ENCODE measurements at regions not wholly inside any gene's neighbourhood (a gene's known extent, or its start where the extent isn't known, plus 50 kb on each side); places are given as distances from the start of the nearest gene placed in this dataset.

DNA sequence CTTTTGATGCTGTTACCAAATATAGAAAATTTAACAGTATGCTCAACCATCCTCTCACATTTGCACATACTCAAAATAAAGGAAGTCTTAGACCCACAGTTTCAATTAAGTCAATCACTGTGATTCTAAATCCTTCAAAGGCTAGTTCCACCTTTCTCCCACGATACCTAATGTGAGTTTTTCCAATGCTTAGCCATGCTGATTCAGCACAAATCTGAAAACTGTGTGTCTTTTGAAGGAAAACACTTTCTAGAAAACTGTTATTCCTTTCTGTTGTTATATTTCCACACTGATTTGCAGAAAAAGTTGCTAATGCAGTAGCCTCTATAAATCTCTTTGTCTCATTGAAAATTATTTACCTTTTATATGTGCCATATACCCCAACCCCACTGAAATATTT is 645.7 kb downstream of the PRR16 start:
- Mint-ChIP-seq H3K27me3 (ENCODE audit: low read depth) (no peaks in the 10 kb centered on the region), H3K27ac (no peak overlapping the region), H3K4me1 (no peaks in the 10 kb centered on the region), H3K36me3 (ENCODE audit: low read depth) (no peaks in the 10 kb centered on the region), H3K9me3 (peaks cover 3% of the 10 kb centered on the region), H3K4me3 (no peak overlapping the region)
- TF ChIP-seq, protein P1, sequence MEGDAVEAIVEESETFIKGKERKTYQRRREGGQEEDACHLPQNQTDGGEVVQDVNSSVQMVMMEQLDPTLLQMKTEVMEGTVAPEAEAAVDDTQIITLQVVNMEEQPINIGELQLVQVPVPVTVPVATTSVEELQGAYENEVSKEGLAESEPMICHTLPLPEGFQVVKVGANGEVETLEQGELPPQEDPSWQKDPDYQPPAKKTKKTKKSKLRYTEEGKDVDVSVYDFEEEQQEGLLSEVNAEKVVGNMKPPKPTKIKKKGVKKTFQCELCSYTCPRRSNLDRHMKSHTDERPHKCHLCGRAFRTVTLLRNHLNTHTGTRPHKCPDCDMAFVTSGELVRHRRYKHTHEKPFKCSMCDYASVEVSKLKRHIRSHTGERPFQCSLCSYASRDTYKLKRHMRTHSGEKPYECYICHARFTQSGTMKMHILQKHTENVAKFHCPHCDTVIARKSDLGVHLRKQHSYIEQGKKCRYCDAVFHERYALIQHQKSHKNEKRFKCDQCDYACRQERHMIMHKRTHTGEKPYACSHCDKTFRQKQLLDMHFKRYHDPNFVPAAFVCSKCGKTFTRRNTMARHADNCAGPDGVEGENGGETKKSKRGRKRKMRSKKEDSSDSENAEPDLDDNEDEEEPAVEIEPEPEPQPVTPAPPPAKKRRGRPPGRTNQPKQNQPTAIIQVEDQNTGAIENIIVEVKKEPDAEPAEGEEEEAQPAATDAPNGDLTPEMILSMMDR (IDR thresholded peaks at IDR 0.05; ENCODE audit: unreplicated experiment in 3 of 3): no peak

DNA sequence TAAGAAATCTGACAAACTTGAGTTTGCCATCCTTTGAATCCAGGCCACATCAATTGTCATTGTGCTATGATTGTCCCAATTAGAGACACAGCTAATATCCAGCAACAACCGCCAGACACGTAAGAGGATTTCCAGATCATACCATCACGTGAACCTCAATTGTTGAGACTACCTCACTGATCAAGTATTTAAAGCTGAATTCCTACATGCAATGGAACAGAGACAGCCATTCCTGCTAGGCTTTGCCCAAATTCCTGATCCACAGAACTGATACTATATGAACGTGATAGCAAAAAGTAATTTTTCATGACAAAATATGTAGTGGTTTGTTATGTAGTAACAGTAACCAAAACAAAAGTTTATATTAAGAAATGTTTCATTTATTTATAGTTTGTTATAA is 657.7 kb downstream of the PRR16 start:
- Mint-ChIP-seq H3K4me3 (no peak overlapping the region), H3K27ac (no peak overlapping the region), H3K27me3 (ENCODE audit: low read depth) (no peaks in the 10 kb centered on the region), H3K9me3 (no peaks in the 10 kb centered on the region), H3K4me1 (no peaks in the 10 kb centered on the region), H3K36me3 (ENCODE audit: low read depth) (no peaks in the 10 kb centered on the region)
- TF ChIP-seq, protein P1 (IDR thresholded peaks at IDR 0.05; ENCODE audit: unreplicated experiment in 3 of 3): no peak

- TF ChIP-seq, protein P1 (IDR thresholded peaks at IDR 0.05; ENCODE audit: unreplicated experiment in 3 of 3): no peak
Observed at GRCh38 chr5:121138495-121138907, 674.4 kb downstream of the PRR16 start.

DNA sequence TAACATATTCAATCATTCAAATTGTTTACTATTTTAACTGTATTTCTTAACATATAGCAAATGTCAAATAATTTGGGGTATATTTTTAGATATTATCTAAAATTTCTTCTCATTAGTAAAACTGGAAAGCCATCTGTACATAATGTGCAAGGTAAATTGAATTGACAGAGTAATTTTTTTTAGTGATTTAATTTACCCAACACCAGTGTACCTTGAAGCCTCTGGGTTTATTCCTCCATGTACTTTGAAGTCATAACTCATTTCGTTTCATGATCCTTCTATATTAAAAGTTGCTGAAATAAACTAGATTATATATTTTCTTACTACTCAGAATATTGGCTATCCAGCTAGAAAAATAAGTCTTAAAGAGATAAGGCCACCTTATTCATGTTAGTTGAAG is 674.9 kb downstream of the PRR16 start:
- no peak overlapping the region for H3K27ac Mint-ChIP-seq
- H3K36me3 Mint-ChIP-seq (ENCODE audit: low read depth): no peaks in the 10 kb centered on the region
- H3K9me3 Mint-ChIP-seq: peaks cover 5% of the 10 kb centered on the region
- no peaks in the 10 kb centered on the region for H3K4me1 Mint-ChIP-seq
- TF ChIP-seq, protein P1 (IDR thresholded peaks at IDR 0.05; ENCODE audit: unreplicated experiment in 3 of 3): no peak
- H3K4me3 Mint-ChIP-seq: no peak overlapping the region
- no peaks in the 10 kb centered on the region for H3K27me3 Mint-ChIP-seq (ENCODE audit: low read depth)

More at GRCh38 chr5:121138495-121138907, 674.4 kb downstream of the PRR16 start:
- H3K4me3 Mint-ChIP-seq: no peak overlapping the region
- no peaks in the 10 kb centered on the region for H3K27me3 Mint-ChIP-seq (ENCODE audit: low read depth)
- H3K9me3 Mint-ChIP-seq: peaks cover 5% of the 10 kb centered on the region
- H3K36me3 Mint-ChIP-seq (ENCODE audit: low read depth): no peaks in the 10 kb centered on the region
- H3K27ac Mint-ChIP-seq: no peak overlapping the region
- H3K4me1 Mint-ChIP-seq: no peaks in the 10 kb centered on the region

GRCh38 chr5:121144764-121145163 is 680.7 kb downstream of the PRR16 start:
- H3K4me3 Mint-ChIP-seq: no peak overlapping the region
- no peaks in the 10 kb centered on the region for H3K27me3 Mint-ChIP-seq (ENCODE audit: low read depth)
- H3K4me1 Mint-ChIP-seq: no peaks in the 10 kb centered on the region
- H3K9me3 Mint-ChIP-seq: peaks cover 5% of the 10 kb centered on the region
- TF ChIP-seq, protein P1 (IDR thresholded peaks at IDR 0.05; ENCODE audit: unreplicated experiment in 3 of 3): no peak
- no peak overlapping the region for H3K27ac Mint-ChIP-seq
- no peaks in the 10 kb centered on the region for H3K36me3 Mint-ChIP-seq (ENCODE audit: low read depth)

- Mint-ChIP-seq H3K4me1 (no peaks in the 10 kb centered on the region), H3K27ac (no peak overlapping the region), H3K4me3 (no peak overlapping the region), H3K9me3 (no peaks in the 10 kb centered on the region), H3K36me3 (ENCODE audit: low read depth) (no peaks in the 10 kb centered on the region), H3K27me3 (ENCODE audit: low read depth) (no peaks in the 10 kb centered on the region)
- TF ChIP-seq, protein P1 (IDR thresholded peaks at IDR 0.05; ENCODE audit: unreplicated experiment in 3 of 3): no peak
Observed at GRCh38 chr5:121151534-121151933, 687.4 kb downstream of the PRR16 start.
